GM12878 (cell line): ENCODE measurements at regions not wholly inside any gene's neighbourhood (a gene's known extent, or its start where the extent isn't known, plus 50 kb on each side); places are given as distances from the start of the nearest gene placed in this dataset.

Experiments
- ATAC-seq: fragments of 200-7000 bp; cut with Tn5 transposase; 3 replicates; pipeline ENCODE4 v1.9.1; 2020; ENCODE audit warnings: mild to moderate bottlenecking, moderate library complexity
- BruUV-seq: library from RNA; stranded (reverse); fragments of 400-500 nt; replicated peaks from 2 replicates; lab custom pipeline; 2021; lab: Mats Ljungman, UMichigan
- CTCF ChIA-PET: fragments of 300-600 bp; sonication (Branson Sonifier 250); formaldehyde crosslinking; extraction: SDS; loops from one replicate; lab custom pipeline; 2021; ENCODE audit warnings: inconsistent platforms; lab: Yijun Ruan, JAX
- POLR2A ChIA-PET: fragments of 350-600 bp; formaldehyde crosslinking; extraction: SDS; loops from one replicate; lab custom pipeline; 2021; ENCODE audit warnings: inconsistent platforms; lab: Charles Lee
- RAD21 ChIA-PET: fragments of 300-600 bp; sonication (Branson Sonifier 250); formaldehyde crosslinking; loops from one replicate; lab custom pipeline; 2023; ENCODE audit warnings: antibody characterized with exemption; ENCODE audit not compliant: unreplicated experiment; lab: Charles Lee
- SMC1A ChIA-PET: fragments of 300-600 bp; sonication (Branson Sonifier 250); formaldehyde crosslinking; loops from one replicate; lab custom pipeline; 2023; ENCODE audit not compliant: unreplicated experiment, uncharacterized antibody; lab: Charles Lee
- DNase-seq: peaks from one replicate; pipeline ENCODE4 v3.0.0-alpha.2; 2011; ENCODE audit warnings: low read depth, low spot score
- FAIRE-seq: peaks from 3 replicates; lab custom pipeline; 2011; peaks lifted over from hg19 to GRCh38; lab: Jason Lieb, UNC
- H2AFZ ChIP-seq: 2 replicates; pipeline ENCODE4 v1.6.0; 2011; ENCODE audit warnings: low read depth, low read length, control low read depth; ENCODE audit not compliant: control insufficient read depth
- H3K27ac ChIP-seq: 2 replicates; pipeline ENCODE4 v1.5.1; 2011; ENCODE audit warnings: control low read depth; ENCODE audit not compliant: control insufficient read depth, insufficient read depth
- H3K27me3 ChIP-seq, 2 experiments: replicated peaks in 1 of 2; 2 replicates each; pipeline versions ENCODE4 v1.6.0 to v1.6.1; 2011; ENCODE audit warnings: low read length in 1 of 2; ENCODE audit not compliant: control insufficient read depth in 2 of 2, insufficient read depth in 2 of 2
- H3K36me3 ChIP-seq, 2 experiments: 2 replicates each; pipeline ENCODE4 v1.5.1; 2011; ENCODE audit warnings: low read length in 1 of 2; ENCODE audit not compliant: control insufficient read depth in 2 of 2, insufficient read depth in 2 of 2
- H3K4me1 ChIP-seq: 2 replicates; pipeline ENCODE4 v1.6.1; 2011; ENCODE audit warnings: mild to moderate bottlenecking, low read length, moderate library complexity, mixed read lengths; ENCODE audit not compliant: control insufficient read depth, insufficient read depth
- H3K4me2 ChIP-seq: 2 replicates; pipeline ENCODE4 v1.6.0; 2011; ENCODE audit warnings: control low read depth; ENCODE audit not compliant: control insufficient read depth, insufficient read depth
- H3K4me3 ChIP-seq: fragments of 200-600 bp; sonication (generic); 2 replicates; pipeline ENCODE4 v1.5.1; 2016
- H3K79me2 ChIP-seq: 2 replicates; pipeline ENCODE4 v1.6.0; 2011; ENCODE audit warnings: low read length; ENCODE audit not compliant: control insufficient read depth, insufficient read depth
- H3K9ac ChIP-seq: 2 replicates; pipeline ENCODE4 v1.8.0; 2011; ENCODE audit warnings: low read length, control low read depth, mixed read lengths; ENCODE audit not compliant: control insufficient read depth, insufficient read depth
- H3K9me3 ChIP-seq: replicated peaks from 3 replicates; pipeline ENCODE4 v1.5.1; 2011; ENCODE audit warnings: mild to moderate bottlenecking, low read length; ENCODE audit not compliant: control insufficient read depth, insufficient read depth
- H4K20me1 ChIP-seq: 2 replicates; pipeline ENCODE4 v1.6.0; 2011; ENCODE audit not compliant: control insufficient read depth, insufficient read depth
- BHLHE40 ChIP-seq, 2 experiments: fragments of 450-650 bp in 1 of 2; IDR thresholded peaks; 2 replicates each; pipeline ENCODE4 v1.6.1; 2011 to 2017; ENCODE audit warnings: low read depth in 2 of 2, borderline replicate concordance in 1 of 2, improper control_type of control experiment in 1 of 2, low read length in 1 of 2, mild to moderate bottlenecking in 1 of 2
- CHD1 ChIP-seq: IDR thresholded peaks from 2 replicates; pipeline ENCODE4 v1.6.1; 2012; ENCODE audit warnings: low read depth, low read length, improper control_type of control experiment
- CHD2 ChIP-seq: IDR thresholded peaks from 2 replicates; pipeline ENCODE4 v1.6.1; 2011; ENCODE audit warnings: low read depth, low read length, improper control_type of control experiment, borderline replicate concordance
- ETV6 ChIP-seq, 2 experiments: fragments of 450-650 bp in 1 of 2; IDR thresholded peaks in 1 of 2; conservative IDR thresholded peaks in 1 of 2; 2 replicates each; pipeline ENCODE4 v1.6.1; 2014; ENCODE audit warnings: antibody characterized with exemption in 1 of 2, borderline replicate concordance in 1 of 2, low read depth in 1 of 2, mild to moderate bottlenecking in 1 of 2, moderate library complexity in 1 of 2
- JUND ChIP-seq: IDR thresholded peaks from 2 replicates; pipeline ENCODE4 v1.6.1; 2012; ENCODE audit warnings: low read depth, mild to moderate bottlenecking, low read length, improper control_type of control experiment, moderate library complexity
- KLF5 ChIP-seq: fragments of 450-650 bp; IDR thresholded peaks from 2 replicates; pipeline ENCODE4 v1.6.1; 2014; ENCODE audit warnings: mild to moderate bottlenecking; ENCODE audit not compliant: partially characterized antibody
- MEF2A ChIP-seq: IDR thresholded peaks from 2 replicates; pipeline ENCODE4 v1.6.1; 2011; ENCODE audit warnings: low read depth, mild to moderate bottlenecking, low read length, moderate library complexity; ENCODE audit not compliant: insufficient read depth
- MTA2 ChIP-seq: fragments of 450-650 bp; IDR thresholded peaks from 2 replicates; pipeline ENCODE4 v1.6.1; 2016; ENCODE audit warnings: low read depth, mild to moderate bottlenecking, moderate library complexity
- NFYB ChIP-seq: IDR thresholded peaks from 2 replicates; pipeline ENCODE4 v1.6.1; 2011; ENCODE audit warnings: low read depth, mild to moderate bottlenecking, low read length, improper control_type of control experiment, moderate library complexity; ENCODE audit not compliant: insufficient read depth
- NR2F1 ChIP-seq: fragments of 450-650 bp; conservative IDR thresholded peaks from 2 replicates; pipeline ENCODE4 v1.6.1; 2017; ENCODE audit warnings: mild to moderate bottlenecking
- RBBP5 ChIP-seq: fragments of 200-600 bp; sonication (generic); conservative IDR thresholded peaks from 2 replicates; pipeline ENCODE4 v1.6.1; 2016
- RUNX3 ChIP-seq: IDR thresholded peaks from 2 replicates; pipeline ENCODE4 v1.6.1; 2012; ENCODE audit warnings: low read length, inconsistent platforms
- SMAD1 ChIP-seq: fragments of 450-650 bp; IDR thresholded peaks from 2 replicates; pipeline ENCODE4 v1.6.1; 2018; ENCODE audit warnings: mild to moderate bottlenecking, low read depth; ENCODE audit not compliant: partially characterized antibody
- SREBF1 ChIP-seq: IDR thresholded peaks from 2 replicates; pipeline ENCODE4 v1.6.1; 2012; ENCODE audit warnings: mild to moderate bottlenecking, low read length
- STAT1 ChIP-seq: fragments of 450-650 bp; conservative IDR thresholded peaks from 2 replicates; pipeline ENCODE4 v1.6.1; 2014; ENCODE audit warnings: antibody characterized with exemption, mild to moderate bottlenecking
- TCF7 ChIP-seq: IDR thresholded peaks from 2 replicates; pipeline ENCODE4 v1.6.1; 2014; ENCODE audit warnings: antibody characterized with exemption, borderline replicate concordance
- ZBTB40 ChIP-seq: fragments of 450-650 bp; IDR thresholded peaks from 2 replicates; pipeline ENCODE4 v1.6.1; 2016; ENCODE audit warnings: mild to moderate bottlenecking, moderate library complexity, borderline replicate concordance
- WGBS: methylation state at CpG from one replicate; pipeline ENCODE4 v1.1.6; 2016; ENCODE audit warnings: low lambda C conversion rate; ENCODE audit not compliant: insufficient replicate concordance, insufficient coverage; ENCODE audit errors: missing lambda C conversion rate; 5-methylcytosine and 5-hydroxymethylcytosine counted together
- in situ Hi-C: fragments of 300-500 bp; cut with MboI; formaldehyde crosslinking; loops from 9 replicates; pipeline ENCODE4 v1.14.3; 2018; ENCODE audit warnings: mixed read lengths
- intact Hi-C: fragments of 100-400 bp; cut with micrococcal nuclease; formaldehyde crosslinking; loops from one replicate; pipeline ENCODE4 v1.14.2; 2022; ENCODE audit not compliant: unreplicated experiment

- no peak for TF ChIP-seq MTA2
- TF ChIP-seq RBBP5, result no peak
- TF ChIP-seq ETV6 (conservative IDR thresholded peaks at IDR 0.05 in 1 of 2, IDR thresholded peaks at IDR 0.05 in 1 of 2; ENCODE audit: borderline replicate concordance in 1 of 2, low read depth in 1 of 2), result no peak
- no peak for TF ChIP-seq RUNX3
Measured at GRCh38 chr1:232568906-232569553, 60.9 kb downstream of the SIPA1L2 start (continued).

GRCh38 chr1:232568331-232568852 lies 61.5 kb downstream of the SIPA1L2 start:
- H3K9ac ChIP-seq, result no peak overlapping the region
- H3K9me3 ChIP-seq, result no peaks in the 10 kb centered on the region
- no TSS peak for BruUV-seq
- in situ Hi-C loops, result no loop called here
- POLR2A ChIA-PET, result no interaction called here
- H3K79me2 ChIP-seq, result no peaks in the 10 kb centered on the region
- FAIRE-seq (no peak), DNase-seq (no peak), ATAC-seq (no peak)
- no peaks in the 10 kb centered on the region for H3K4me1 ChIP-seq
- H3K36me3 ChIP-seq, result no peaks in the 10 kb centered on the region
- no peak overlapping the region for H3K4me2 ChIP-seq
- WGBS, result 0% methylated on average over 2 of the region's 2 CpGs
- H4K20me1 ChIP-seq, result no peaks in the 10 kb centered on the region
- RAD21 ChIA-PET, result no interaction called here
- H3K27ac ChIP-seq, result no peak overlapping the region
- SMC1A ChIA-PET, result no interaction called here
- no peaks in the 10 kb centered on the region; a peak in 1 of 4 replicates for H3K27me3 ChIP-seq
- TF ChIP-seq MEF2A (no peak), ZBTB40 (no peak), KLF5 (no peak), CHD1 (no peak), BHLHE40 (IDR thresholded peaks at IDR 0.05; ENCODE audit: borderline replicate concordance in 1 of 2, low read depth in 2 of 2, low read length in 1 of 2) (no peak), SMAD1 (no peak), SREBF1 (no peak), JUND (no peak), NFYB (no peak), STAT1 (no peak), CHD2 (no peak), NR2F1 (no peak), TCF7 (no peak)
- intact Hi-C loops, result no loop called here
- H2AFZ ChIP-seq, result no peak overlapping the region
- CTCF ChIA-PET, result no interaction called here
- no peak overlapping the region for H3K4me3 ChIP-seq
